ENCODE measurements at regions not wholly inside any gene's neighbourhood (a gene's known extent, or its start where the extent isn't known, plus 50 kb on each side); places are given as distances from the start of the nearest gene placed in this dataset.
A peak's percentile ranks its signal among the peaks of the same experiment; 100 is the strongest.
"Not testable (repeated sequence)": the region's sequence is repeated elsewhere in the genome, so short reads cannot be mapped to it uniquely, and the experiment has no call there.

DNA sequence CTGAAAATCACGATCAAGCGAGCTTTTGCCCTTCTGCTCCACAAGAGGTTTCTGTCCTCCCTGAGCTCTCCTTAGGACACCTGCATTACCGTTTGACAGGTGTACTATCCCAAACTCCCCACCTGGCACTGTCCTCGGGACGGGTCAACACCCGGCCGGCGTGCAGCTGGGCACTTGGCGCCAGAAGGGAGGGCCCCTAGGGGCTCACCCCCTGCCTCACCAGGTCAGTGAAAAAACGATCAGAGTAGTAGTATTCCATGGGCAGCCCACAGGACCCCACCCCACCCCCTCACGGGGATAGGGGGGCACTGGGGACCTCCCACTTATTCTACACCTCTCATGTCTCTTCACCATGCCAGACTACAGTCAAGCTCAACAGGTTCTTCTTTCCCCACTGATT is 117.6 kb upstream of the ANKRD30BL start:
- no peak for DNase-seq (ENCODE audit: low spot score in 2 of 2)
- Histone ChIP-seq H3K27me3 (no peaks in the 10 kb centered on the region), H3K4me3 (no peak overlapping the region), H3K36me3 (no peaks in the 10 kb centered on the region), H3K4me1 (no peaks in the 10 kb centered on the region), H3K27ac (no peak overlapping the region), H3K9me3 (no peaks in the 10 kb centered on the region)
- TF ChIP-seq, protein P1, sequence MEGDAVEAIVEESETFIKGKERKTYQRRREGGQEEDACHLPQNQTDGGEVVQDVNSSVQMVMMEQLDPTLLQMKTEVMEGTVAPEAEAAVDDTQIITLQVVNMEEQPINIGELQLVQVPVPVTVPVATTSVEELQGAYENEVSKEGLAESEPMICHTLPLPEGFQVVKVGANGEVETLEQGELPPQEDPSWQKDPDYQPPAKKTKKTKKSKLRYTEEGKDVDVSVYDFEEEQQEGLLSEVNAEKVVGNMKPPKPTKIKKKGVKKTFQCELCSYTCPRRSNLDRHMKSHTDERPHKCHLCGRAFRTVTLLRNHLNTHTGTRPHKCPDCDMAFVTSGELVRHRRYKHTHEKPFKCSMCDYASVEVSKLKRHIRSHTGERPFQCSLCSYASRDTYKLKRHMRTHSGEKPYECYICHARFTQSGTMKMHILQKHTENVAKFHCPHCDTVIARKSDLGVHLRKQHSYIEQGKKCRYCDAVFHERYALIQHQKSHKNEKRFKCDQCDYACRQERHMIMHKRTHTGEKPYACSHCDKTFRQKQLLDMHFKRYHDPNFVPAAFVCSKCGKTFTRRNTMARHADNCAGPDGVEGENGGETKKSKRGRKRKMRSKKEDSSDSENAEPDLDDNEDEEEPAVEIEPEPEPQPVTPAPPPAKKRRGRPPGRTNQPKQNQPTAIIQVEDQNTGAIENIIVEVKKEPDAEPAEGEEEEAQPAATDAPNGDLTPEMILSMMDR (IDR thresholded peaks at IDR 0.05): no peak
- TF ChIP-seq POLR2AphosphoS5 (IDR thresholded peaks at IDR 0.05) (no peak), EP300 (IDR thresholded peaks at IDR 0.05) (no peak), POLR2A (IDR thresholded peaks at IDR 0.05) (no peak)
- WGBS: 91% methylated on average over 11 of the region's 11 CpGs

DNA sequence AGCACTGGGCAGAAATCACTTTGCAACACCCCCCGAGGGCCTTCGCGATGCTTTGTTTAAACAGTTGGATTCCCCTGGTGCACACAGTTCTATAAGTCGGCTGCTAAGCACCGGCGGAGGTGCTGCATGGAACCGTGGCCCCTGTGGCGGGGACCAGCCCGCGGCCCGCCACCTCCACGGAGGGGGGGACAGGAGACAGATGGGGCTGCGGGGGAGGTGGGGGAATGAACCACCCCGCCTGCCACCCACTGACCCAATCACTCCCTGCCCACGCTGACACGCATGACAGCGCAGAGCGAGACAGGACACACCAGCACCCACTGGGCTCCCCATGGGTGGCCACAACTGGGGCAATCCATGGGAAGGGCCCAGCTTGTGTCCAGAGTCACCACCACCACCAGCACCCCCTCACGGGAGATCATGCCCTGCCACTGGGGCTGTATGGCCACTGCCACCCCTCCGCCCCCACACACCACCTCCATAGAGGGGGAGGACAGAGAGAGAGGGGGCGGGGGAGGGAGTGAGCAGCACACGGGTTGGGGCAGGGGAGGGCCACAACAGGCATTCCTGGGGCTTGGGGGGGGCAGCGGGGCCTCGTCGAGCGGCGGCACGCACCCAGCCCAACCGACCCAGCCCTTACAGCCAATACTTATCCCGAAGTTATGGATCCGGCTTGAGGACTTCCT is 118.3 kb upstream of the ANKRD30BL start:
- WGBS: 100% methylated on average over 3 of the region's 31 CpGs
- TF ChIP-seq POLR2A (IDR thresholded peaks at IDR 0.05) (no peak), EP300 (IDR thresholded peaks at IDR 0.05) (no peak), POLR2AphosphoS5 (IDR thresholded peaks at IDR 0.05) (no peak)
- TF ChIP-seq, protein P1 (IDR thresholded peaks at IDR 0.05): no peak
- DNase-seq (ENCODE audit: low spot score in 2 of 2): no peak
- Histone ChIP-seq H3K27me3 (no peaks in the 10 kb centered on the region), H3K4me1 (no peaks in the 10 kb centered on the region), H3K9me3 (no peaks in the 10 kb centered on the region), H3K4me3 (no peak overlapping the region), H3K27ac (no peak overlapping the region), H3K36me3 (no peaks in the 10 kb centered on the region)

DNA sequence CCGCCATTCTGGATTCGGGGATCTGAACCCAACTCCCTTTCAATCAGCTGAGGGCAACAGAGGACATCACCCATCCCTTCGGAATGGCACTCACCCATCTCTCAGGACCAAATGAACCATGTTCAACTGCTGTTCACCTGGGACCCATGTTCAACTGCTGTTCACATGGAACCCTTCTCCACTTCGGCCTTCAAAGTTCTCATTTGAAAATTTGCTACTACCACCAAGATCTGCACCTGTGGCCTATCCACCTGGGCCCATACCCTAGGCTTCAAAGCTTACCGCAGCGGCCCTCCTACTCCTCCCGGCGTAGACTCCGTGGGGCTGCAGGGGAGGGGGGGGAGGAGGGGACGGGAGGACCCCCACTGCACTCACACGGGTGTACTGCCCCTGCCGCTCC is 119.2 kb upstream of the ANKRD30BL start:
- Histone ChIP-seq H3K4me1 (no peaks in the 10 kb centered on the region), H3K27ac (no peak overlapping the region), H3K27me3 (no peaks in the 10 kb centered on the region), H3K9me3 (no peaks in the 10 kb centered on the region), H3K4me3 (no peak overlapping the region), H3K36me3 (no peaks in the 10 kb centered on the region)
- WGBS: 96% methylated on average over 10 of the region's 12 CpGs
- TF ChIP-seq EP300 (IDR thresholded peaks at IDR 0.05) (no peak), POLR2AphosphoS5 (IDR thresholded peaks at IDR 0.05) (no peak), POLR2A (IDR thresholded peaks at IDR 0.05) (no peak)
- TF ChIP-seq, protein P1 (IDR thresholded peaks at IDR 0.05): no peak
- no peak for DNase-seq (ENCODE audit: low spot score in 2 of 2)

DNA sequence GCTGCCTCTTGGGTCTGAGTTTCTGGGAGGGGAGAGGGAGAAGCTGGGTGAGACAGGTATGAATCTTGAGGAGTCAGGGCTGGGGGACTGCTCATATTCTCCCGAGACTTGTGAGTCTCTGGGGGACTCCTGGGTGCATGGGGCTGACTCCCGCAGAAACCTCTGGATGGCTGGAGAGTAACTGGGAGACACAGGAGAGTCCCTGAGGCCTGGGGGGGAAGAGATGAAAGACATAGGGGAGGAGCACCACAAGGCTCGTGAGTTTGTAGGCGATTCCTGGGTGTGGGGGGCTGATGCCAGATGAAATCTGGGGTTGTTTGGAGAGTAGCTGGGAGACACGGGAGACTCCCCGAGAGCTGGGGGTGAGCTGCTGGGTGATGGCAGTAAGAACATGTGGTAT is 120.4 kb upstream of the ANKRD30BL start:
- not testable (repeated sequence) for H3K4me1 ChIP-seq; DNase-seq (ENCODE audit: low spot score in 2 of 2)
- WGBS: 90% methylated on average over 6 of the region's 6 CpGs

DNA sequence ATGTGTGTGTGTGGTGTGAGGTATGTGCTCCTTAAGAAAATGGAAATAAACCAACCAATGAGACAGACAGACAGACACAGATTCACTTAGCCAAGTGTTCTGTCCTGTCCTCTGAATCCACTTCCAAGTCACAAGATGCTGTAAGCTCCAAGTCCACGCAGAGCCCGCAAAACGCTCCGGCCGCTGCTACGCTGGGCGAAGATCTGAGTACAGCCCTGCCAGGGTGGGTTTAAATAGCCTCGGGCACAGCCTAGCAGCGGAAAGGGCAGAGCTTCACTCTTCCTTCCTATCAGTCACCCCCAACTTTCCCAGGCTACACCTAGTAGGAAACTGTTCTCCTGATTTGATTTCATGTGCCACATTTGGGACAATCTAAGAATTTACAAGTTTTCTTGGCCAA is 121.2 kb upstream of the ANKRD30BL start:
- 95% methylated on average over 4 of the region's 9 CpGs for WGBS

More for the DNA sequence above, 120.4 kb upstream of the ANKRD30BL start:
- H3K9me3 ChIP-seq, H3K36me3 ChIP-seq, H3K27ac ChIP-seq, H3K27me3 ChIP-seq, H3K4me3 ChIP-seq: not testable (repeated sequence)

DNA sequence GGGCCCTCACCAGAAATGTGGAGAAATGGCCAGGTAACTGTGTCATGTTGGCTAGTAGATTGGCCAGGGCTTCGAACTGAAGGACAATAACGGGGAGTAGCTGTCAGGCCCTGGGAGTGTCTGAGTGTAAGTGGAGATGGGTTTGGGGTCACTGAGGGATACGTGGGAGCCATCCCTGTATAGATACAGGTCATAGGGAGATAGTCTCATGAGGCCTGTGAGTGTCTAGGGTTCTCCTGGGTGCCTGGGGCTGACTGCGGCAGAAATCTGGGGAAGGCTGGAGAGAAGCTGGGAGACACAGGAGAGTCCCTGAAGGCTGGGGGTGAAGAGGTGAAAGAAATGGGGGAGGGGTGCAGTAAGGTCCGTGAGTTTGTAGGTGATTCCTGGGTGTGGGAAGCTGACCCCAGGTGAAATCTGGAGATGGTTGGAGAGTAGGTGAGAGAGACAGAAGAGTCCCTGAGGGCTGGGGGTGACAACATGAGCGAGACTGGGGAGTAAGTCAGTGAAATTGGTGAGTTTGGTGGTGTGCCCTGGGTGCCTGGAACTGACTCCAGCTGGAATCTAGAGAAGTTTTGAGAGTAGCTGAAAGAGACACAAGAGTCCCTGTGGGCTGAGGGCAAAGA is 124.6 kb upstream of the ANKRD30BL start:
- DNase-seq (ENCODE audit: low spot score in 2 of 2); H3K27me3 ChIP-seq; H3K4me3 ChIP-seq; H3K36me3 ChIP-seq; H3K27ac ChIP-seq; H3K4me1 ChIP-seq; H3K9me3 ChIP-seq: not testable (repeated sequence)
- WGBS: 65% methylated on average over 6 of the region's 6 CpGs

More for the DNA sequence above, 121.2 kb upstream of the ANKRD30BL start:
- DNase-seq (ENCODE audit: low spot score in 2 of 2): no peak
- no peaks in the 10 kb centered on the region for H3K4me1 ChIP-seq
- H3K27ac ChIP-seq: no peak overlapping the region
- H3K9me3 ChIP-seq: no peaks in the 10 kb centered on the region
- no peaks in the 10 kb centered on the region for H3K27me3 ChIP-seq
- H3K4me3 ChIP-seq: no peak overlapping the region
- no peaks in the 10 kb centered on the region for H3K36me3 ChIP-seq
- TF ChIP-seq POLR2A (IDR thresholded peaks at IDR 0.05) (no peak), EP300 (IDR thresholded peaks at IDR 0.05) (no peak), POLR2AphosphoS5 (IDR thresholded peaks at IDR 0.05) (no peak)
- TF ChIP-seq, protein P1 (IDR thresholded peaks at IDR 0.05): no peak

DNA sequence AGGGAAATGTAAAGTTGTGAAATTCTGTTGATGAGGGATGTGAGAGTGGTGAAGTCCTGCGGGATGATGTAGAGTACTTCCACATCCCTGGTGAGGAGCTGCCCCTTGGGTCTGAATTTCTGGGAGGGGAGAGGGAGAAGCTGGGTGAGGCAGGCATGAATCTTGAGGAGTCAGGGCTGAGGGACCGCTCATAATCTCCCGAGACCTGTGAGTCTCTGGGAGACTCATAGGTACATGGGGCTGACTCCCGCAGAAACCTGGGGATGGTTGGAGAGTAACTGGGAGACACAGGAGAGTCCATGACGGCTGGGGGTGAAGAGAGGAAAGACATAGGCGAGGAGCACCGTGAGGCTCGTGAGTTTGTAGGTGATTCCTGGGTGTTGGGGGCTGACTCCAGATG is 126.2 kb upstream of the ANKRD30BL start:
- H3K4me3 ChIP-seq, H3K27me3 ChIP-seq, H3K4me1 ChIP-seq, H3K36me3 ChIP-seq, H3K9me3 ChIP-seq, H3K27ac ChIP-seq: not testable (repeated sequence)
- WGBS: 87% methylated on average over 8 of the region's 8 CpGs
- DNase-seq (ENCODE audit: low spot score in 2 of 2): peak; percentile 88 to 92

DNA sequence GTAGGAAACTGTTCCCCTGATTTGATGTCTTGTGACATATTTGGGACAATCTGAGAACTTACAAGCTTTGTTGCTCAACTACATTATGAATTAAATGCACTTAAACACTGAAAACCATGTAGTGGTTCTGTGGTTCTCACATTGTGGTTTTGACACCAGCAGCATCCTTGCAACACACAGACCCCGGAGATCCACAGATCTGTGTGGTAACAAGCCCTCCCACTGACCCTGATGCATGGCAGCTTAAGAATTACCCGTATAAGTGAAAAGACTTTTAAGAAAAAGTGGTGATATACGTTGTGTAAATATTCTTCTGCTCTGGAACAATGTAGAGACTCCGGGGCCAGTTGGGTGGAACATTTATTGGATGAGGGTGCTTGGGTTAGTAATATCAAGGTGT is 127.4 kb upstream of the ANKRD30BL start:
- DNase-seq (ENCODE audit: low spot score in 2 of 2); H3K27me3 ChIP-seq; H3K4me1 ChIP-seq; H3K36me3 ChIP-seq; H3K9me3 ChIP-seq; H3K27ac ChIP-seq; H3K4me3 ChIP-seq: not testable (repeated sequence)
- 74% methylated on average over 4 of the region's 4 CpGs for WGBS

DNA sequence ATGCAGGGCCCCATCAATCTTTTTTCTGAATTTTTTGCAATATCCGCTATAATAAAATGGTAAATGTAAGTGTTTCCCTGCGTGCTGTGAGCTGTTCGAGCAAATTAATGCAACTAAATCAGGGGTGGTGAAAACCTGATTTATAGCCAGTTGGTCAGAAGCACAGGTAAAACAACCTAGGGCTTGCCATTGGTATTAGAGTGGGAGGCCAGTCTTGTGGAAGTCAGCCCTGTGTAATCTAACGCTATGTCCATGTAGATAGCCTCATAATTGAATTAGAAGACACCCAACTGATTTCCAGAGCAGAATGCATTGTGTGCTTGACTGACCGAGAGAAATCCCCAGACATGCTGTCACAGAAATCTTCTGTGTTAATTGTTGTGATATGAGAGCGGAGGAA is 126.8 kb upstream of the GPR39 start:
- 71% methylated on average over 6 of the region's 6 CpGs for WGBS
- DNase-seq (ENCODE audit: low spot score in 2 of 2); H3K4me3 ChIP-seq; H3K9me3 ChIP-seq; H3K27me3 ChIP-seq; H3K36me3 ChIP-seq; H3K27ac ChIP-seq; H3K4me1 ChIP-seq: not testable (repeated sequence)
